Middle frontal gyrus (tissue), 1 donor: ENCODE measurements at regions not wholly inside any gene's neighbourhood (a gene's known extent, or its start where the extent isn't known, plus 50 kb on each side); places are given as distances from the start of the nearest gene placed in this dataset.

Experiments
- DNase-seq: peaks from one replicate; pipeline ENCODE4 v3.0.0-alpha.2; 2015; ENCODE audit warnings: low spot score; ENCODE audit errors: extremely low spot score

- no peak for DNase-seq
Observed at GRCh38 chr1:222301652-222302051, 246.3 kb downstream of the HHIPL2 start.

GRCh38 chr1:222299524-222299923 is 248.4 kb downstream of the HHIPL2 start:
- DNase-seq = no peak

DNA sequence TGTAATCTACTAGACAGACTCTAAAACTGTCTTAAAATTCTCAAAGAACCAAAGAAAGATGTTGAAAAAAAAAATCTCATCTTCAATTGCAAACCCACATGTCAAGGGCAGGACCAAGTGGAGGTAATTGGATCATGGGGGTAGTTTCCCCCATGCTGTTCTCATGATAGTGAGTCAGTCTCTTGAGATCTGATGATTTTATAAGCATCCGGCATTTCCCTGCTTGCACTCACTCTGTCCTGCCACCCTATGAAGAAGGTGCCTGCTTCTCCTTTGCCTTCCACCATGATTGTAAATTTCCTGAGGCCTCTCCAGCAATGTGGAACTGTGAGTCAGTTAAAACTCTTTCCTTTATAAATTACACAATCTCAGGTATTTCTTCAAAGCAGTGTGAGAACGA is 257.0 kb downstream of the HHIPL2 start:
- DNase-seq = no peak

- no peak for DNase-seq
Observed at GRCh38 chr1:222288053-222288452, 259.9 kb downstream of the HHIPL2 start.

DNA sequence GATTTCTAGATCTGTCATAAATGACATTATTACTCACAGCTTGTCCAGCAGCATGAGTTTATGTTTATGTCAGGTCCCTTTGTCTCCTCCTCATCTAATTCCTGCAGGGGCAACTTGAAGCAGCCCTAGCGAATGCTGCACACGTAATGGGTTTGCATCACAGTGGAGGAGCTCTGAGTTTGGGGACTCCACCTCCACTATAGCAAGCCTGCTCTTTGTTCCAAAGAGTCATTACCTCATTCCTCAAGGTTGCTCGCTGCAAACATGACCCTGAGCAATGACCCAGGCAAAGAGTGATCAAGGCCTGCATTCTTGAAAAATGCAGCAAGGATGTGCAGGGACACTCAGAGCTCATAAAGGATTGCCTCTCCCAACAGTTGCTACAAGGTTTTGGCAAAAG is 261.9 kb downstream of the HHIPL2 start:
- no peak for DNase-seq

GRCh38 chr1:222285526-222285925 is 262.4 kb downstream of the HHIPL2 start:
- no peak for DNase-seq

DNA sequence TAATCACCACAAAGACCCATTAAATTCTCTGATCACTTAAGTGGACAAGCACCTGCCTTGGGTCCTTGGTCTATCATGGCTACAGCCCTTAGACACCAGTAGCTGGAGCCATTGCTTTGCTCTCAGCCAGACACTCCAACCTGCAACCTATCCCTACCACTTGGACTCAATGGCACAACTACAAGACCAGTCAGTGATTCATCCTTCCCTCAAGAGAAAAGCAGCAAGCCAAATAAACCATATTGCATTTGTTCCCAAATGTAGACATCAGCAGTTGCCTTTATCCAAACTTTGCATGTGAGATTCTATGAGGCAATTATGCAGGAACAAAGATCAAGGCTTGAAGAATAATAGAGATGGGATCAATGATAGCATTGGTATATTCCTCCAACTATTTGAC is 263.4 kb downstream of the HHIPL2 start:
- no peak for DNase-seq

GRCh38 chr1:222283147-222283768 is 264.6 kb downstream of the HHIPL2 start:
- no peak for DNase-seq

DNA sequence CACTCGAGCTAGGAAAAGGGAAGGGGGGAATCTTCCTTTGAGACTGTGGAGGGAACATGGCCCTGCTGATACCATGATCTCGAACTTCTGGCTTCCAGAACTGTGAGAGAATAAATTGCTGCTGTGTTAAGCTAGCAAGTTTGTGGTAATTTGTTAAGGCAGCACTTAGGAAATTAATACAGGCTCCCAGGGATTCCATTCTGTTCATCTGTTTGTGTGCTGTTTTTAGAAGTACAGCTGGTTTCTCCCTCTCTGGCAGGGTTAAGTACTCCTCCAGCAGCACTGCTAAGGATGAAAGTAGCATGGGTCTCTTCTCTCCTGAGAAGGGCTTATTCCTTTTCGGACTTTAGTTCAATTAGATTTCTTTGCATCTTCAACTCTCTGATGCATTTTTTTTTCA is 268.3 kb downstream of the HHIPL2 start:
- DNase-seq = no peak

DNA sequence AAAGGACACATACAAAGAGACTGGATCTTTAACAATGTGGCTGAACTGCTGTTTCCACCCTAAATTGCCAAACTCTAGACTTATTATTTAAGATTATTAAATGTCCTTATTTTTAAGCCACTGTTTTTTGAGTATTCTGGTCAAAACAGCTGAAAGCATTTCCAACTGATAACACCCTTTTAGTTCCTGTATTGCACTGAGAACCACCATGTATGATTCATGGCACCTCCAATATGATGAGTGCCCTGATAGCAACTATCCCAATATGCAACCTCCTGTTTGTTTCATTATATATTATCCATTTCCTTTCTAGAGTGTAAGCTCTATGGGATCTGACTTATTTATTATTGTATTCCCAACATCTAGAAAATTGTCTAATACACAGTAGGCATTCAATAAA is 269.4 kb downstream of the HHIPL2 start:
- DNase-seq = no peak

DNA sequence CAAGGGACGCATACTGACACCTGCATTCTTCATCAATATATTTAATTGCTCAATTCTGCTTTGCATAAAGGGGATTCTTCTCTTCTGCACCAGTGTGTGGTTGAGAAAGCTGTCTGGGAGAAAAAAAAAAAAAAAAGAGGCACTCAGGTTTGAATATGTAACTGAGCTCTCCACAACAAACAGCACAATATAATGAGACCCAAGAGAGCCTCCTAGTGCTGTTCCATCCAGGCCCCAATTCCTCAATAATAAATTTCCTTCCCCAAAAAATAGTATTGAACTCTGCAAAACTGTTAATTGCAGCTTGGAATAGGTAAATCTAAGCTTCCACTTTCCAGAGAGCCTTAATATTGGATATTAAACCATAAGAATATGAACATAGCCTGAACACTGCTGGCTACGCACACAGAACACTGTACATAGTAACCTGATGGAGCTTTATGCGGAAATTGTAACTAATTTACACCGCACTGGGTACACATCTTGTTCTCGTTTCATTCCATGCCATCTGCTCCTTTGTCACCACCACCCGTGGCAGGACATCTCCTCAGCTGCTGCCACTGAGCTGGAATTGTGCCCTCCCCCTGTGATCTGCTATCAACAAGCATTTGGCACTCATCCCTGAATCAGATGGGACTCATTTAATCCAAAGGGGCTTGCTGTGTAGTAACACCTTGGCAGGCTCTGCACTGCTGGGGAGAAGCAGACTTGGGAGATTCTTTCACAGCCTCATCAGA is 272.0 kb downstream of the HHIPL2 start:
- DNase-seq = no peak

DNA sequence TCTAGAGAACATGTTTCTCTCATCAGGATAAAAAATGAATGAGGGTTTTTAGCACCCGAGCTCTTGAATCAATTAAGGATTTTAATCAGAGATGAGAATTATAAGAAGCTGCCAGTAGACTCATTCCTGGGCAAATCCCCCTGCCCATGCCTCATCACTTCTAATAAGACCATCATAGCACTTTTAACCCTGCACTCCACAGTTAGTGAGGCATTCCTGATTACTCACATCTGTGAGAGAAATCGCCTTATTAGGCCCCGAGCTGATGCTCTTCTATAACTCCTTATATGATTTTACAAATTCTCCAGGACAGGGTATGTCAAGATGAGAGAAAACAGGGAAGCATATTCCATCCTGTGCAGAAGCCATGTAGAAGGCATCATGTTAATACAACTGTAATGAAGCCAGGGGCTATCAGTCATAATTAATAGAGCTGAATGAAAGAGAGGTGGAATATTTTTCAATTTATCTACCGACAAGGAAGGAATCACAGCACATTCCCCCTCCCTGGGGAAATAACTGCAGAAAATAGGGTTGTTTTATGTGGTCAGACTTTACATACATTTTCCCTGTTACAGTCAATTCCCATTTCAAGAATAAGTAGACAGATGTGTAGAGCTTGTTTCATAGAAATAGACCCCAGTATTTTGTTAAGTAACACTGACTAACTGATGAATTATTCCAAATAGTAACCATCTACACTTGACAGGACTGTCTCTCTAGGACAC is 272.7 kb downstream of the HHIPL2 start:
- no peak for DNase-seq

DNA sequence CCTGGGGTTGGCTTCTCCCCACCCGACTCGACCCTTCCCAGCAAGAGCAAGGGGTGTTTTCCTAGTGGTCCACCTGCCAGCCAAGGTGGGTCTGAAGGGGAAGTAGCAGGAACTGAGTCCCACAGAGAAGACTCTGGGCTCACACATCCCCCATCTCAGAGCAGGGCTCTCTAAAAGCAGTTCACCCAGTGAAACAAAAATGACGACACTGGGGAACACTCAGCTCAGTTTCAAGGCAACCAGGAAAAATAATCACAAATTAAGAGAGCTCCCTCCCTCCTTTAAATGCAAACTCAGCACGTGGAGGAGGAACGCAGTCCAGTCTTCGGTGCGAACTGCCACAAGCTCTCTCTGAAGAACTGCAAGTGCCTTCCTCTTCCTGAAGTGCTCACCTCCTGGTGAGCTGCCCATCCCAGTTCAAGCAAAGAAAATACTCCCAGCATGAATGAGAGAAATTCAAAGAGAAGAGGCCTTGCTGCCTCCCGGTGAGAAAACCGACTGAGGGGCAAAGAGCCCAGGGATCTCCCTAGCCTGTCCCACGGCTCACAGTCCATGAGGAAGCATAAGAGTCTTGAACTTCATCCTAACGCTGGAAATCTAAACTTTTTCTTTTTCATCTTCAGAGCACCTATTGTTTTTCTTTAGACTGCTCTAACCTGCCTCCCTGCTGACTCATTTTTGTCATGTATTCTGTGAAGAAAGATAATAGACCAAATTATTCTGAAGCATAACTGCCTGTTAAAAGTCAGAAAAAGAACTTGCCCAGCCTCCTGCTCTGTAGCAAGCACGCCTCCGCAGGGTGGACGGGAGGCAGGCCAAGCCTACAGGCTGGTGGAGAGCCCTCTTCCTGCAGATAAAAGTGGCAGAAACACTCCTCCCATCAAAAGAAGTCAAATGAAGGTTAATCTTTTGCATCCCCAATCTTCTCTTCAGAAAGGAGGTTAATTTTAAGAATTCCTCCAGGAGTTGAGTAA is 281.4 kb downstream of the HHIPL2 start:
- DNase-seq = no peak

GRCh38 chr1:222263791-222264190 is 284.1 kb downstream of the HHIPL2 start:
- no peak for DNase-seq

- DNase-seq = no peak
Observed at GRCh38 chr1:222257027-222257426, 290.9 kb downstream of the HHIPL2 start.

DNA sequence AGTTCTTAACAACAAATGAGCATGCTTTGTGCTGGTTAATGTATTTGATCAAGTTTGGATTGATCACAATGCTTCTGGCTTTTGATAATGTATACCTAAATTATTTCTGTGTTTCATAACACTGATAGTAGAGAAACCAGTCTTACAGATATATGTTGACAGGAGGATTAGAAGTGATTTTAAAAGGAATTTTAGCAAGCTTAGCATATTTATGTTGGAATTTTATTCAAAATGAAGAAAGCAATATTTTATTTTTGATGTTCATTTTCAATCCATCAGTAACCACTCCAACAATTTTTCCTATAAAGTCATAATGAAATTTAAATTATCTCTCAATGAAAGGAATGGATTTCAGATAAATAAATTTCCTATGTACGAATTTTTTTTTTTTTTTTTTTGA is 291.8 kb downstream of the HHIPL2 start:
- no peak for DNase-seq

GRCh38 chr1:222252788-222253187 is 295.1 kb downstream of the HHIPL2 start:
- DNase-seq = no peak

GRCh38 chr1:222251847-222252246 is 296.1 kb downstream of the HHIPL2 start:
- no peak for DNase-seq

GRCh38 chr1:222250376-222250775 is 297.5 kb downstream of the HHIPL2 start:
- DNase-seq = no peak

- DNase-seq = no peak
Observed at GRCh38 chr1:222247811-222248310, 300.0 kb downstream of the HHIPL2 start.

DNA sequence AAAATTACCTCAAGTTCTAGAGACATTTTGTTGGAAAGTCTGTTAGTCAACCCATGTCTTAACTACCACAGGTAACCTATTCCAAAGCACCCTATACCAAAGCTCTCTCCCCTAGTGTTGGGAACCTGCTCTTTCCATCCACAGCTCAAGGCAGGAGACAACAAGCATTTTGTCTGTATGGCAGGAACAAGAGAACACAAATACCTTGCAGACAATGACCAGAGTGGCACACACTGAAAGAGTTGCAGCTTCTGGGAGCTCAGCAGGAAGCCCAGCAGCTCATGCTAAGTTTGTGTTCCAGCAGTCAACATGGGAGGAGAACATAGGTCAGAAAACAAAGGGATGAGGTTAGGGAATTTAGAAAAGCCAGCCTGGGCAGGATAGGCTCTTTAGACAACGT is 300.8 kb downstream of the HHIPL2 start:
- DNase-seq = no peak
